ENCODE measurements at regions not wholly inside any gene's neighbourhood (a gene's known extent, or its start where the extent isn't known, plus 50 kb on each side); places are given as distances from the start of the nearest gene placed in this dataset.

- no peak for TF ChIP-seq CTCF (IDR thresholded peaks at IDR 0.05; ENCODE audit: extremely low read depth in 1 of 2, insufficient read depth in 1 of 2, low read depth in 1 of 2, low read length in 2 of 2)
- no peak for TF ChIP-seq MAX (IDR thresholded peaks at IDR 0.05; ENCODE audit: insufficient read depth, insufficient read length)
- no peak for TF ChIP-seq EZH2 (IDR thresholded peaks at IDR 0.05; ENCODE audit: borderline replicate concordance, low read depth, low read length, severe bottlenecking)
These were observed 176.0 kb downstream of the CHST1 start for GRCh38 chr11:45489281-45489905.

All from endothelial cell of umbilical vein (primary cell).